Endothelial cell (in vitro differentiated cells): ENCODE measurements at regions not wholly inside any gene's neighbourhood (a gene's known extent, or its start where the extent isn't known, plus 50 kb on each side); places are given as distances from the start of the nearest gene placed in this dataset.

ENCODE experiments used
- DNase-seq: peaks from one replicate; pipeline ENCODE4 v3.0.0; 2021; ENCODE audit warnings: low spot score
- H3K27ac Mint-ChIP-seq: one replicate; pipeline ENCODE4 v1.8.0; 2021; ENCODE audit warnings: mixed read lengths, inconsistent platforms; ENCODE audit not compliant: unreplicated experiment
- H3K27me3 Mint-ChIP-seq: one replicate; pipeline ENCODE4 v1.8.0; 2021; ENCODE audit warnings: mild to moderate bottlenecking, moderate library complexity, mixed read lengths, inconsistent platforms; ENCODE audit not compliant: unreplicated experiment
- H3K36me3 Mint-ChIP-seq: one replicate; pipeline ENCODE4 v1.8.0; 2021; ENCODE audit warnings: mild to moderate bottlenecking, low read depth, mixed read lengths, inconsistent platforms; ENCODE audit not compliant: unreplicated experiment
- H3K4me1 Mint-ChIP-seq: one replicate; pipeline ENCODE4 v1.8.0; 2021; ENCODE audit warnings: mild to moderate bottlenecking, mixed read lengths, inconsistent platforms; ENCODE audit not compliant: unreplicated experiment
- H3K4me3 Mint-ChIP-seq: one replicate; pipeline ENCODE4 v1.8.0; 2021; ENCODE audit warnings: mild to moderate bottlenecking, mixed read lengths, inconsistent platforms; ENCODE audit not compliant: unreplicated experiment
- H3K9me3 Mint-ChIP-seq: one replicate; pipeline ENCODE4 v1.8.0; 2021; ENCODE audit warnings: mixed read lengths, inconsistent platforms; ENCODE audit not compliant: unreplicated experiment
- CTCF ChIP-seq: fragments of 200-600 bp; sonication (generic); IDR thresholded peaks from one replicate; pipeline ENCODE4 v1.5.0; 2021; ENCODE audit warnings: antibody characterized with exemption; ENCODE audit not compliant: unreplicated experiment

- no peaks in the 10 kb centered on the region for H3K4me1 Mint-ChIP-seq
- DNase-seq: no peak
- H3K9me3 Mint-ChIP-seq: no peaks in the 10 kb centered on the region
- TF ChIP-seq CTCF: no peak
- no peak overlapping the region for H3K4me3 Mint-ChIP-seq
- peaks cover 2% of the 10 kb centered on the region for H3K27me3 Mint-ChIP-seq
- no peak overlapping the region for H3K27ac Mint-ChIP-seq
- no peaks in the 10 kb centered on the region for H3K36me3 Mint-ChIP-seq
Observed at GRCh38 chr5:120874081-120874862, 410.2 kb downstream of the PRR16 start.

- no peaks in the 10 kb centered on the region for H3K4me1 Mint-ChIP-seq
Observed at GRCh38 chr5:120882038-120882775, 418.1 kb downstream of the PRR16 start.

GRCh38 chr5:120886351-120886860, 422.3 kb downstream of the PRR16 start:
- no peaks in the 10 kb centered on the region for H3K36me3 Mint-ChIP-seq
- no peaks in the 10 kb centered on the region for H3K4me1 Mint-ChIP-seq
- DNase-seq: no peak
- no peak for TF ChIP-seq CTCF
- H3K4me3 Mint-ChIP-seq: no peak overlapping the region
- no peaks in the 10 kb centered on the region for H3K9me3 Mint-ChIP-seq
- no peak overlapping the region for H3K27ac Mint-ChIP-seq
- no peaks in the 10 kb centered on the region for H3K27me3 Mint-ChIP-seq

More at GRCh38 chr5:120882038-120882775, 418.1 kb downstream of the PRR16 start:
- DNase-seq: no peak
- no peaks in the 10 kb centered on the region for H3K36me3 Mint-ChIP-seq
- no peaks in the 10 kb centered on the region for H3K9me3 Mint-ChIP-seq
- no peak overlapping the region for H3K4me3 Mint-ChIP-seq
- H3K27me3 Mint-ChIP-seq: no peaks in the 10 kb centered on the region
- H3K27ac Mint-ChIP-seq: no peak overlapping the region
- no peak for TF ChIP-seq CTCF

- no peak for TF ChIP-seq CTCF
- DNase-seq: no peak
- no peak overlapping the region for H3K27ac Mint-ChIP-seq
- no peaks in the 10 kb centered on the region for H3K9me3 Mint-ChIP-seq
- no peaks in the 10 kb centered on the region for H3K4me1 Mint-ChIP-seq
- no peaks in the 10 kb centered on the region for H3K27me3 Mint-ChIP-seq
- H3K4me3 Mint-ChIP-seq: no peak overlapping the region
- no peaks in the 10 kb centered on the region for H3K36me3 Mint-ChIP-seq
Observed at GRCh38 chr5:120895660-120896059, 431.6 kb downstream of the PRR16 start.

- TF ChIP-seq CTCF: no peak
- Mint-ChIP-seq H3K36me3 (no peaks in the 10 kb centered on the region), H3K27ac (no peak overlapping the region), H3K27me3 (no peaks in the 10 kb centered on the region), H3K9me3 (no peaks in the 10 kb centered on the region), H3K4me3 (no peak overlapping the region), H3K4me1 (no peaks in the 10 kb centered on the region)
- no peak for DNase-seq
Observed at GRCh38 chr5:120901199-120901598, 437.1 kb downstream of the PRR16 start.
